HG03108 (cell line): ENCODE measurements at regions not wholly inside any gene's neighbourhood (a gene's known extent, or its start where the extent isn't known, plus 50 kb on each side); places are given as distances from the start of the nearest gene placed in this dataset.
"Not testable (repeated sequence)": the region's sequence is repeated elsewhere in the genome, so short reads cannot be mapped to it uniquely, and the experiment has no call there.

Experiments used
- ATAC-seq: cut with Tn5 transposase; IDR thresholded peaks from one replicate; pipeline ENCODE4 v1.9.1; 2021; ENCODE audit warnings: moderate library complexity; ENCODE audit not compliant: unreplicated experiment

DNA sequence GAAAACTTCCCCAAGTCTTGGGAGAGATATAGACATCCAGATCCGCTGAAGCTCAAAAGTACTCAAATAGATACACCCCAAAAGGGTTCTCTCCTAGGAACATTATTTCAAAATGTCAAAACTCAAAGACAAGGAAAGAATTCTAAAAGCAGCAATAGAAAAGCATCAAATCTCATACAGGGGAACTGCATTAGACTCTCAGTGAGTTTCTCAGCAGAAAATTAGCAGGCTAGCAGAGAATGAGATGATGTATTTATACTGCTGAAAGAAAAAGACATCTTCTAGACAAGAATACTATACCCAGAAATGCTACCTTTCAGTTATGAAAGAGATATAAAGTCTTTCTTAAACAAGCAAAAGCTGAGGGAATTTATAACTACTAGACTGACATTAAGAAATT is 75.5 kb upstream of the RIMS1 start:
- no peak for ATAC-seq

DNA sequence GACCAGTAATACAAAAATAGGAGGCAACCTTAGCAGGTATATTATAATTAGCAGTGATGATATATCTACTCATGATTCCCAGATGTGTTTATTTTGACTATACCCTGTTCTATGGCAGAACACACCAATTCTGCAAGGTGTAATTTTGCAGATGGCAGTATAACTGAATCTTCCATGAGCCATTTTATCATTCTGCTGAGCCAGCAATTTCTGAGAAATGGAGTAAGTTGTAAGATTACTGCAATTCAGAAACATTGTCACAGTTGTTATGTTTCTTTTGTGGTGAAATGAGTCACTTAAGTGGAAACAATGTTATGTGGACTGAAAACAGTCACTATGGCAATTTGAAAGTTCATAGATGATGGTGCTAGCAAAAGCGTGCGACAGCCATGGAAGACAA is 63.7 kb upstream of the RIMS1 start:
- no peak for ATAC-seq

DNA sequence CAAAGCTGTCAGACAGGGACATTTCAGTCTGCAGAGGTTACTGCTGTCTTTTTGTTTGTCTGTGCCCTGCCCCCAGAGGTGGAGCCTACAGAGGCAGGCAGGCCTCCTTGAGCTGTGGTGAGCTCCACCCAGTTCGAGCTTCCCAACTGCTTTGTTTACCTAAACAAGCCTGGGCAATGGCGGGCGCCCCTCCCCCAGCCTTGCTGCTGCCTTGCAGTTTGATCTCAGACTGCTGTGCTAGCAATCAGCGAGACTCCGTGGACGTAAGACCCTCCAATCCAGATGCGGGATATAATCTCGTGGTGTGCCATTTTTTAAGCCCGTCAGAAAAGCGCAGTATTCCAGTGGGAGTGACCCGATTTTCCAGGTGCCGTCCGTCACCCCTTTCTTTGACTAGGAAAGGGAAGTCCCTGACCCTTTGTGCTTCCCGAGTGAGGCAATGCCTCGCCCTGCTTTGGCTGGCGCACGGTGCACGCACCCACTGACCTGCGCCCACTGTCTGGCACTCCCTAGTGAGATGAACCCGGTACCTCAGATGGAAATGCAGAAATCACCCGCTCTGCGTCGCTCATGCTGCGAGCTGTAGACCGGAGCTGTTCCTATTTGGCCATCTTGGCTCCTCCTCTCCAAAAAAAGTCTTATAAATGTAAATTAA is 54.1 kb upstream of the RIMS1 start:
- ATAC-seq: not testable (repeated sequence)
